OCI-LY1 (cell line): ENCODE measurements at regions not wholly inside any gene's neighbourhood (a gene's known extent, or its start where the extent isn't known, plus 50 kb on each side); places are given as distances from the start of the nearest gene placed in this dataset.

Experiments
- CTCF ChIP-seq: fragments of 200-600 bp; sonication (generic), shearing (Covaris generic); IDR thresholded peaks from 2 replicates; pipeline ENCODE4 v1.5.1; 2017; ENCODE audit warnings: mild to moderate bottlenecking, antibody characterized with exemption, low read length, moderate library complexity, mixed read lengths
- EZH2 ChIP-seq: fragments of 200-600 bp; sonication (generic), shearing (Covaris generic); IDR thresholded peaks from 2 replicates; pipeline ENCODE4 v1.8.0; 2017; ENCODE audit warnings: borderline replicate concordance, mixed run types, mild to moderate bottlenecking, antibody characterized with exemption, low read length, moderate library complexity, mixed read lengths

- TF ChIP-seq CTCF (no peak), EZH2 (no peak)
Observed at GRCh38 chr12:114092981-114093380, 126.9 kb upstream of the RBM19 start.
